ENCODE measurements at regions not wholly inside any gene's neighbourhood (a gene's known extent, or its start where the extent isn't known, plus 50 kb on each side); places are given as distances from the start of the nearest gene placed in this dataset.

DNA sequence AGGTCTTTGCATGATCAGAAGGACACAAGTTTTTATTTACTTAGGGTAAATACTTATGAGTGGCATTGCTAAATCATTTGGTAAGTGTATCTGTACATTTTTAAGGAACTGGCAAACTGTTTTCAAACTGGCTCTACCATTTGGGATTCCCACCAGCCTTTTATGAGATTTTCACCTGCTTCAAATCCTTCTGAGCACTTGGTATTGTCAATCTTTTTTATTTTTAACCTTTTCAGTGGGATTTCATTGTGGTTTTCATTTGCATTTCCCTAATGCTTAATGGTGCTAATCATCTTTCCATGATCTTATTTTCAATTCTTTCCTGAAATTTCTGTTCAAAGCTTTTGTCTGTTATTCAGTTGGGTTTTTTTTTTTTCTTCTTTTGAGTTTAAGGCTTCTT lies 475.6 kb downstream of the MAN2A1 start:
- ATAC-seq (no peak), DNase-seq (ENCODE audit: low read depth, low spot score) (no peak)
- Histone ChIP-seq H3K36me3 (ENCODE audit: control insufficient read depth, insufficient read depth, low read length) (no peaks in the 10 kb centered on the region), H3K27me3 (ENCODE audit: control insufficient read depth, insufficient read depth, low read length) (no peaks in the 10 kb centered on the region), H3K4me3 (ENCODE audit: low read depth in 2 of 2, low read length in 2 of 2) (no peak overlapping the region), H3K4me1 (ENCODE audit: control insufficient read depth, insufficient read depth, low read length) (no peaks in the 10 kb centered on the region), H3K9me3 (ENCODE audit: control insufficient read depth, insufficient read depth, low read depth, low read length) (no peaks in the 10 kb centered on the region), H3K27ac (ENCODE audit: low read length) (no peak overlapping the region)
- no peak for TF ChIP-seq TCF7L2 (IDR thresholded peaks at IDR 0.05; ENCODE audit: low read depth, low read length)
- TF ChIP-seq, protein P1, sequence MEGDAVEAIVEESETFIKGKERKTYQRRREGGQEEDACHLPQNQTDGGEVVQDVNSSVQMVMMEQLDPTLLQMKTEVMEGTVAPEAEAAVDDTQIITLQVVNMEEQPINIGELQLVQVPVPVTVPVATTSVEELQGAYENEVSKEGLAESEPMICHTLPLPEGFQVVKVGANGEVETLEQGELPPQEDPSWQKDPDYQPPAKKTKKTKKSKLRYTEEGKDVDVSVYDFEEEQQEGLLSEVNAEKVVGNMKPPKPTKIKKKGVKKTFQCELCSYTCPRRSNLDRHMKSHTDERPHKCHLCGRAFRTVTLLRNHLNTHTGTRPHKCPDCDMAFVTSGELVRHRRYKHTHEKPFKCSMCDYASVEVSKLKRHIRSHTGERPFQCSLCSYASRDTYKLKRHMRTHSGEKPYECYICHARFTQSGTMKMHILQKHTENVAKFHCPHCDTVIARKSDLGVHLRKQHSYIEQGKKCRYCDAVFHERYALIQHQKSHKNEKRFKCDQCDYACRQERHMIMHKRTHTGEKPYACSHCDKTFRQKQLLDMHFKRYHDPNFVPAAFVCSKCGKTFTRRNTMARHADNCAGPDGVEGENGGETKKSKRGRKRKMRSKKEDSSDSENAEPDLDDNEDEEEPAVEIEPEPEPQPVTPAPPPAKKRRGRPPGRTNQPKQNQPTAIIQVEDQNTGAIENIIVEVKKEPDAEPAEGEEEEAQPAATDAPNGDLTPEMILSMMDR (IDR thresholded peaks at IDR 0.05) = no peak
- no peak for TF ChIP-seq POLR2AphosphoS5 (IDR thresholded peaks at IDR 0.05; ENCODE audit: low read depth, low read length)
- TF ChIP-seq SIN3A (IDR thresholded peaks at IDR 0.05; ENCODE audit: borderline replicate concordance, insufficient read depth, low read depth, low read length) = no peak
- TF ChIP-seq, protein P2, sequence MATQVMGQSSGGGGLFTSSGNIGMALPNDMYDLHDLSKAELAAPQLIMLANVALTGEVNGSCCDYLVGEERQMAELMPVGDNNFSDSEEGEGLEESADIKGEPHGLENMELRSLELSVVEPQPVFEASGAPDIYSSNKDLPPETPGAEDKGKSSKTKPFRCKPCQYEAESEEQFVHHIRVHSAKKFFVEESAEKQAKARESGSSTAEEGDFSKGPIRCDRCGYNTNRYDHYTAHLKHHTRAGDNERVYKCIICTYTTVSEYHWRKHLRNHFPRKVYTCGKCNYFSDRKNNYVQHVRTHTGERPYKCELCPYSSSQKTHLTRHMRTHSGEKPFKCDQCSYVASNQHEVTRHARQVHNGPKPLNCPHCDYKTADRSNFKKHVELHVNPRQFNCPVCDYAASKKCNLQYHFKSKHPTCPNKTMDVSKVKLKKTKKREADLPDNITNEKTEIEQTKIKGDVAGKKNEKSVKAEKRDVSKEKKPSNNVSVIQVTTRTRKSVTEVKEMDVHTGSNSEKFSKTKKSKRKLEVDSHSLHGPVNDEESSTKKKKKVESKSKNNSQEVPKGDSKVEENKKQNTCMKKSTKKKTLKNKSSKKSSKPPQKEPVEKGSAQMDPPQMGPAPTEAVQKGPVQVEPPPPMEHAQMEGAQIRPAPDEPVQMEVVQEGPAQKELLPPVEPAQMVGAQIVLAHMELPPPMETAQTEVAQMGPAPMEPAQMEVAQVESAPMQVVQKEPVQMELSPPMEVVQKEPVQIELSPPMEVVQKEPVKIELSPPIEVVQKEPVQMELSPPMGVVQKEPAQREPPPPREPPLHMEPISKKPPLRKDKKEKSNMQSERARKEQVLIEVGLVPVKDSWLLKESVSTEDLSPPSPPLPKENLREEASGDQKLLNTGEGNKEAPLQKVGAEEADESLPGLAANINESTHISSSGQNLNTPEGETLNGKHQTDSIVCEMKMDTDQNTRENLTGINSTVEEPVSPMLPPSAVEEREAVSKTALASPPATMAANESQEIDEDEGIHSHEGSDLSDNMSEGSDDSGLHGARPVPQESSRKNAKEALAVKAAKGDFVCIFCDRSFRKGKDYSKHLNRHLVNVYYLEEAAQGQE (IDR thresholded peaks at IDR 0.05; ENCODE audit: insufficient read depth in 1 of 2, low read depth in 2 of 2, low read length in 1 of 2) = no peak
- POLR2A ChIA-PET = no interaction called here
- intact Hi-C loops (cut with micrococcal nuclease; ENCODE audit: unreplicated experiment) = no loop called here
- no TSS peak for BruUV-seq (replicated peaks)
- CTCF ChIA-PET = no interaction called here
- in situ Hi-C loops (cut with HindIII; ENCODE audit: low pct_unique_long_range_greater_than_20kb, low sequenced_read_pairs) = no loop called here

DNA sequence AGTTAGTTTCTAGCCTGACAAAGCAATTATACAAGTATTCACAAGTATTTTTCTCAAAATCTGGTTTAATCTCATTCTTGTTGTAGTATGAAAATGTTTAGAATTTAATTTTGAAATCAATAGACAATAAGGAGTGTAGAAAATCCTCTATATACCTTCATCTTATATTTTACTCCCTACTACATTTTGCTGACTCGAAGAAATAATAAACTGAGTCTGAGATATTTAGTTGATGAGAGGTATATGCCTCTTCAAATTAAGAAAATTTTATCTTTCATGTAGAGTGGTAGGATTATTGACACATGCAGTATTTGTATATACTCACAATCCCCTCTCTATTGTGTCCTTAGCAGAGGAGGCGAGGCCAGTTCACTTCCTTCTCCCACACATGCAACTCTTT lies 477.7 kb downstream of the MAN2A1 start:
- no peak for DNase-seq (ENCODE audit: low read depth, low spot score)
- no peak overlapping the region for H3K27ac ChIP-seq (ENCODE audit: low read length)
- H3K9me3 ChIP-seq (ENCODE audit: control insufficient read depth, insufficient read depth, low read depth, low read length) = no peaks in the 10 kb centered on the region
- BruUV-seq (replicated peaks) = no TSS peak
- in situ Hi-C loops (cut with HindIII; ENCODE audit: low pct_unique_long_range_greater_than_20kb, low sequenced_read_pairs) = no loop called here
- H3K4me3 ChIP-seq (ENCODE audit: low read depth in 2 of 2, low read length in 2 of 2) = no peak overlapping the region
- intact Hi-C loops (cut with micrococcal nuclease; ENCODE audit: unreplicated experiment) = no loop called here
- no peaks in the 10 kb centered on the region for H3K27me3 ChIP-seq (ENCODE audit: control insufficient read depth, insufficient read depth, low read length)
- no peak for ATAC-seq
- ChIA-PET CTCF (no interaction called here), POLR2A (no interaction called here)
- no peaks in the 10 kb centered on the region for H3K4me1 ChIP-seq (ENCODE audit: control insufficient read depth, insufficient read depth, low read length)
- TF ChIP-seq POLR2AphosphoS5 (IDR thresholded peaks at IDR 0.05; ENCODE audit: low read depth, low read length) (no peak), TCF7L2 (IDR thresholded peaks at IDR 0.05; ENCODE audit: low read depth, low read length) (no peak), SIN3A (IDR thresholded peaks at IDR 0.05; ENCODE audit: borderline replicate concordance, insufficient read depth, low read depth, low read length) (no peak)
- TF ChIP-seq, protein P1 (IDR thresholded peaks at IDR 0.05) = no peak
- H3K36me3 ChIP-seq (ENCODE audit: control insufficient read depth, insufficient read depth, low read length) = no peaks in the 10 kb centered on the region

Data from Panc1 (cell line).